NT2/D1 (cell line): ENCODE measurements at regions not wholly inside any gene's neighbourhood (a gene's known extent, or its start where the extent isn't known, plus 50 kb on each side); places are given as distances from the start of the nearest gene placed in this dataset.

Experiments used
- SUZ12 ChIP-seq: IDR thresholded peaks from 2 replicates; pipeline ENCODE4 v1.6.1; 2011; ENCODE audit not compliant: insufficient read length, insufficient read depth; ENCODE audit errors: extremely low read depth
- YY1 ChIP-seq: IDR thresholded peaks from 2 replicates; pipeline ENCODE4 v1.6.1; 2011; ENCODE audit not compliant: insufficient read length, insufficient read depth
- ZNF274 ChIP-seq: IDR thresholded peaks from 2 replicates; pipeline ENCODE4 v1.6.1; 2011; ENCODE audit warnings: mild to moderate bottlenecking, low read depth, low read length

GRCh38 chr13:57558051-57558467, 73.5 kb upstream of the PCDH17 start:
- TF ChIP-seq SUZ12 = no peak
- TF ChIP-seq YY1 = no peak
- TF ChIP-seq ZNF274 = no peak
